HG03457 (cell line): ENCODE measurements at regions not wholly inside any gene's neighbourhood (a gene's known extent, or its start where the extent isn't known, plus 50 kb on each side); places are given as distances from the start of the nearest gene placed in this dataset.
"Not testable (repeated sequence)": the region's sequence is repeated elsewhere in the genome, so short reads cannot be mapped to it uniquely, and the experiment has no call there.

ENCODE experiments used
- ATAC-seq: cut with Tn5 transposase; IDR thresholded peaks from one replicate; pipeline ENCODE4 v1.9.1; 2021; ENCODE audit warnings: moderate number of reproducible peaks; ENCODE audit not compliant: unreplicated experiment

DNA sequence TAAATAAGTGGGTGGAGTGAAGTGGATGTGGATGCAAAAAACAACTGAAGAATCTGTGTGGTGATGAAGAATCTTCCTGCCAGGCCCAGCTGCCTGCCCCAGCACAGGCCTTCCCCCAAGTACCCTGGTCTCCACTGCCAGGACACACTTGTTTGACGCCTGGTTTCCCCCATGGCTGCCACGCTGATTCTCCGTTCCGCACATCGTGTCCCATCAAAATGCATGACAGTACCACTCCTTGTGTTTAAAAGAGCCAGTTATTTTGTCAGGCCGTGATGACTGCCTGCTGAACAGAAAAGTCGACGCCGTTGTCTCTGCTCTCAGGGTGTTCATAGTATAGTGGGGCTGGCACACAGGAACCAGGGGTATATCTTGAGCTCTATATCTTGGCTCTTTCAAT is 50.3 kb upstream of the KYNU start:
- no peak for ATAC-seq

DNA sequence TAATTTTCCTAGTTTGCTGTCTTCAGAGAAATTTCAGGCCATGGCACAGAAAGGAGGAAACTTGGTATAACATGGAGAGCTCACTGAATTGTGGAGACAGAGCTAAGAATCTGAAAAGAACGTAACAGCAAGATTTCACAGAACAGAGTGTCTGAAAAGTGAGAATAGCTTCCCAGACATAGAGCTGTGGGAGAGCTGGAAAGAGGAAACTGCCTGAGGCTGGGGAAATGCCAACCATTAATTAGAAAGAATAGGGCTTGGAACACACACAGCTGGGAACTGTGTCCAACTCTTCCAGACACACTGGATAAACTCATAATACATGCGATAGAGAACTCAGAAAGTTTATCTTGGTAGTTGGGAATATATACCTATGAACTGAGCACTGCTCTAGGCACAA is 51.6 kb upstream of the KYNU start:
- ATAC-seq: no peak

DNA sequence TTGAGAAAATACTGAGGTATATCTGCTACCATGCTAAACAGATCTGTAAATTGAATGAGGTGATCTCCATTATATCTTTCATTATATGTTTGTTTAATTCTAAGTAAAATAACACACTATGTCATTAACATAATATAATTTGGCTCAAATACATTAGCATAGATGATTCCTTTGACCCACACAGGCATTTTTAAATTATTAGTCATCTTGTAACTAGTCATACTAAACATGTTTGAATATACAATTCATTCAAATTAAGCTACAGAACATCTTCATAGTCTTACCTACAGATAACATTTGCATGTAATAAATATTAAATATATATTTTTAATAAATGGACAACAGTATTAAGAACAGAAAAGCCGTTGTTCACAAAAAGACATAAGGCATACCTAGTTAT is 52.7 kb upstream of the KYNU start:
- no peak for ATAC-seq

DNA sequence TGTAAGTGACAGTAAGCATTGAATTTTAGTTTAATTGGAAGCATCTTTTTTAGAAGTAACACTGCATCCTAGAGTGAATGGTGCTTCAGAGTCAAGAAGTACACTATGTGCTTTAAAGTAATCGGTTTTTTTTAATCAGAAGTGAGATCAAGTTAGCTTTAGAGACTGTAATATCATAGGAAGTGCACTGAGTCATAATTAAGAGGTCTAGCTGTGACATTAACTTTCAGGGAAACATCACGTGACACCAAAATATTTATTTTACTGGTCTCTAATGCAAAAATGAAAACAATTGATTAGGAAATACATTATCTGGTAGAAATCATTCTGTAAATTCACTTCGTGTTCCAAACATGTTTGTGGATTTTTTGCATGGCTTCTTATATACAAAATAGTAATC is 55.3 kb upstream of the KYNU start:
- ATAC-seq: no peak

DNA sequence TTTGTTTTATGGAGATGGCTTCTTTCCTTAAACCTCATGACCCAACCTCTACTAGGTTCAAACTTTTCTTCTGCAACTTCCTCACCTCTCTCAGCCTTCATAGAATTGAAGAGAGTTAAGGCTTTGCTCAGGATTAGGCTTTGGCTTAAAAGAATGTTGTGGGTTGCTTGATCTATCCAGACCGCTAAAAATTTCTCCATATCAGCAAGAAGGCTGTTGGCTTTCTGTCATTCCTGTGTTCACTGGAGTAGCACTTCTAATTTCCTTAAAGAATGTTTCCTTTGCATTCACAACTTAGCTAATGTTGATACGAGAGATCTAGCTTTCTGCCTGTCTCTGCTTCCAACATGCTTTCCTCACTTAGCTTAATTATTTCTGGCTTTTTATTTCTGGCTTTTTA is 58.1 kb upstream of the KYNU start:
- no peak for ATAC-seq

DNA sequence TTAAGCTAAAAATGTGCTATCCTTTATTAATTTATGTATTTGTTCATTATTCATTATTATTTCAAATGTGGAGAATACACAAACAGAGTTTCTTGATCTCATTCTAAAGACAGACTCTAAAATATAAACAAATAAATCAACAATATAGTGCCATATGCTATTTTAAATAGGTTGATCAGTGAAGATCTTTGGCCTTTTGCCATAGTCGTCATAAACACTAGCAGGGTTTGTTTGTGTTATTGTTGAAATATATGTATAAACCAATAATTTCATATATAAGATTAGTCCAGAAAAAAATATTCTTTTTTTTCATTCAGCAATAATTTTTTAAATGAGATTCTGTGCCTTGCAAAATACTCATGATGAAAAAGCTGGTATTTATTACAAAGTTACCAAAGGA is 62.1 kb upstream of the KYNU start:
- ATAC-seq: no peak

DNA sequence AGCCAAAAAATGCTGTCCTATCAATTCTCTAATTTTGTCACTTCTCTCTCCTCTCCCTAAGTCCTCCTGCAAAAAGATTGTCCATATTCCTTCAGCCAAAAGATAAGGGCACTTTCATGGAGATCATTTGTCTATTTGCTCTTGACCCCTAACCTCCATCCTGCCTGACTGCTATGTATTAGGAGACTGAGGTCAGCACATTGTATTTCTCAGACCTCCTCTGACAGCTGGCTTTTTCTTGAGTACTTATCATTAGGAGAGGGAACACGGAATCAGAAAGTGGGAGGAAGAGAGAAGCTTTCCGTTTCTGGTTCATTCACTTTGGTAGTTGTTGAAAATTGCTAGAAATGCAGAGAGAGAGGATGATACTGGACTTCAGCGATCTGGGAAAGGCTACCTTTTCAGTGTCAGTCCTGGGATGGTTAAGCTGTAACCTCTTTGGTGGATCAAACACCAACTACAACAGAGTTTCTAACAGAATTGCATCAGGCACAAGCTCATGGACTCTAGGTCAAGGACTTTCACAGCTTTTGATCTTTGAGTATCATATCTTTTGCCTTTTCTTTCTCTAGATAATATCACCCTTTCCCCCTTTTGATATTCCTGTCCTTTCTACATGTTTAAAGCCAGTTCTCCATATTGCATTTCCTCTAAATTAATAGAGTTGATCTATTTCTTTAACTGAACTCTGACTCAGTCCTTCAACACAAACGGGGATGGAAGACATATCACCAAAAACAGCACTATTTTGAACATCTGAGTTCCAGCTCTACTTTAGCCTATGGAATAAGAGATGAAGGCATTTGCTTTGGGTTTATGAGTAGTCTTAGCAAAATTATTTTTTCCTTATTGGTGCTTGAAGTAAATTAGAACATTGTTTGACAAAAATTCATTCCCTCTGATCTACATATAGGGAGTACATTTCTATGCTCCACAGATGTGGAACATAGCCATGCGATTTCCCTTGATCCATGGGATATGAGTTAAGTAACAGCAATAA is 63.3 kb upstream of the KYNU start:
- no peak for ATAC-seq

DNA sequence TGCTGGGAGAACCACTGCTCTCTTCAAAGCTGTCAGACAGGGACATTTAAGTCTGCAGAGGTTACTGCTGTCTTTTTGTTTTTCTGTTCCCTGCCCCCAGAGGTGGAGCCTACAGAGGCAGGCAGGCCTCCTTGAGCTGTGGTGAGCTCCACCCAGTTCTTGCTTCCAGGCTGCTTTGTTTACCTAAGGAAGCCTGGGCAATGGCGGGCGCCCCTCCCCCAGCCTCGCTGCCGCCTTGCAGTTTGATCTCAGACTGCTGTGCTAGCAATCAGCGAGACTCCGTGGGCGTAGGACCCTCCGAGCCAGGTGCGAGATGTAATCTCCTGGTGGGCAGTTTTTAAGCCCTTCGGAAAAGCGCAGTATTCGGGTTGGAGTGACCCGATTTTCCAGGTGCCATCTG is 65.8 kb upstream of the KYNU start:
- not testable (repeated sequence) for ATAC-seq

DNA sequence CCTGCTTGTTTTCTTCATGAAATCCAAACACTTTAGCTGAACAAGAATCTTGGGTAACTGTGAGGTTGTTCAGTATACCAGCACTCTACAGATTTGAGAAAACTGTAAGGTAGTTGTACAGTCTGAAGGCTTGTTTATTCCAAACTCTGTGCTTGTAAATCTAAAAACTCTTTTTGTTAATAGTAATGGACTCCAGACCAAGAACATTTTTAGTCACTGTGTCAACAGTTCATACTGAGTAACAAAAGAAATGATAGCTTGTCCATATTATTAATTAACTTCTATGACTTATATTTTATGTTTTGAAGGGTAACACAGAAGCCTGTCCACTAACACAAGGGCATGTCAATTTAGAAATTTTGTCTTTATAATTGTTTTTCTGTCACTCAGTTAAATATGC is 72.2 kb upstream of the KYNU start:
- no peak for ATAC-seq

DNA sequence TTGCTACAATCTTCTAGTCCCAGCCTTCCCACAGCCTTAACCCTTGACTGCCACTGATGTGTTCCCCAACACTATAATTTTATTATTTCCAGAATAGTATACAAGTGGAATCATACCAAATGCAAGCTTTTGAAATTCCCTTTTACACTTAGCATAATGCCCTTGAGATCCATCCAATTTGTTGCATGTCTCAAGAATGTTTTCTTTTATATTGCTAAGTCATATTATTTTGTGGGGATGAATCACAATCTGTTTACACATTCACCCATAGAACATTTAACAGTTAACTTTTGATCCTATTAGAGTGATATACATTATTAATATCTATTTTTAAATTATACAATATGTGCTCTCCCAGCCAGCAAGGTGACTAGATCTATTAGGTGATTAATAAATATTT is 74.3 kb upstream of the KYNU start:
- no peak for ATAC-seq

DNA sequence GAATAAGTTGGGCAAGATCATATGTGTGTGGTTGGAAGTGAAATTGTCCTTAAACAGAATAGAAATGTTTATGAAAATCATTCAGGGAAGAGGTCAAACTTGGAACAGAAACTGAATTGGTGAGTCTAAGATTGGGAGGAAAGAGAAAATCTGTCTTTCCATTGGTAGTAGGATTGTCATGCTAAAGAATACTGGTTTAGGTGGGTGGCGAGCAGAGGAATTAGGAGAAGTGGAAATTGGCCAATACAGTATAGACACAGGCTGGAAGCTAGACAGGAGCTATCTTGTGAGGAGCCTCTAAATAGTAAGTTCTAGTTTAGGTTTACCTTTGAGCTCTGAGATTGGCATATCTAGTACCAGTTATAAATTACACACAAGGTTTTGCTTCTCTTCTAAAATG is 80.9 kb upstream of the KYNU start:
- no peak for ATAC-seq

DNA sequence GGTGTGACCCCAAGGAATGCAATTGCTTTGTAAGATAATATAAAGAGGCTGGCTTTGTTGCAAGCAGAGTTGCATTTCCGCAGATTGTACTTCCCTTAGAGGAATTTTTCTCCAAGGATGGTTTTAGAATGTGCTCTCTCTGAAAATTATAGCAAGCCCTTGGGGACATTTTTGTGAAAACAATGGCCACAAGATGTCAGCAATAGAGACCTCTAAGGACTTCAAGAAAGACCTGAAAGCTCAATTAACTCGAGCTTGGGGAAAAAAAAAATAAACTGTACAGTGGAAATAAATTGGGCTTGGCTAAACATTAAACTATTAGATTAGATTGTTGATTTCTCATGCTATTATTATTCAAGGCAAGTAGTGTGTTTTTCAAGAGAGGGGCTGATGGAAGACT is 81.3 kb upstream of the KYNU start:
- no peak for ATAC-seq

DNA sequence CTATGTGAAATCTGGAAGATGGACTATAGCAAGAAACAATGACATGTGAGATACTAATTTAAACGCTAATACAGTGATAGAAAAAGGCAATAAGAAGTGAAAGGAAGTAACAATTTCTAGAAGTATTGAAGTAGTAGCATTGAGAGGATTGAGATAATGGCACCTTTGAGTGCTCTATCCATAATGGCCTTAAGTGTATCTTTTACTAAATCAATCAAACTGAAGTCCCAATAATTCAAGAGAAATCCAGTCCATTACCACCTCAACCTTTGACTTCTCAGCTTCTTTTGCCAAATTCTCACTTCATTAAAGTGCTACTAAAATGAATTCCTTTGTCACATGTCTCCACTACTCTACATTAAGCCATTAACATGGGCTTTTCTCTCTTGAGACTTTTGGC is 82.6 kb upstream of the KYNU start:
- ATAC-seq: no peak

DNA sequence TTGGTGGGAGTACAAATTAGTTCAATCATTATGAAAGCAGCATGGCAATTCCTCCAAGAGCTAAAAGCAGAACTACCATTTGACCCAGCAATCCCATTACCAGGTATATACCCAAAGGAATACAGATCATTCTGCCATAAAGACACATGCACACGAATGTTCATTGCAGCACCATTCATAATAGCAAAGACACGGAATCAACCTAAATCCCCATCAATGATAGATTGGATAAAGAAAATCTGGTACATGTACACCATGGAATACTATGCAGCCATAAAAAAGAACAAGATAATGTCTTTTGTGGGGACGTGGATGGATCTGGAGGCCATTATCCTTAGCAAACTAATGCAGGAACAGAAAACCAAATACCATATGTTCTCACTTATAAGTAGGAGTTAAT is 85.1 kb upstream of the KYNU start:
- ATAC-seq: not testable (repeated sequence)

DNA sequence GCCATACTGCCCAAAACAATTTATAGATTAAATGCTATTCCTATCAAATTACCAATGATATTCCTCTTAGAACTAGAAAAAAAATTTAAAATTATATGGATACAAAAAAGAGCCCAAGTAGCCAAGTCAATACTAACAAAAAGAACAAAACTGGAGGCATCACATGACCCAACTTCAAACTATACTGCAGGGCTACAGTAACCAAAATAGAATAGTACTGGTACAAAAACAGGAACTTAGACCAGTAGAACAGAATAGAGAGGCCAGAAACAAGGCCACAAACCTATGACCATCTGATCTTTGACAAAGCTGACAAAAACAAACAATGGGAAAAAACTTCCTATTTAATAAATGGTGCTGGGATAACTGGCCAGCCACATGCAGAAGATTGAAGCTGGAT is 86.1 kb upstream of the KYNU start:
- no peak for ATAC-seq

DNA sequence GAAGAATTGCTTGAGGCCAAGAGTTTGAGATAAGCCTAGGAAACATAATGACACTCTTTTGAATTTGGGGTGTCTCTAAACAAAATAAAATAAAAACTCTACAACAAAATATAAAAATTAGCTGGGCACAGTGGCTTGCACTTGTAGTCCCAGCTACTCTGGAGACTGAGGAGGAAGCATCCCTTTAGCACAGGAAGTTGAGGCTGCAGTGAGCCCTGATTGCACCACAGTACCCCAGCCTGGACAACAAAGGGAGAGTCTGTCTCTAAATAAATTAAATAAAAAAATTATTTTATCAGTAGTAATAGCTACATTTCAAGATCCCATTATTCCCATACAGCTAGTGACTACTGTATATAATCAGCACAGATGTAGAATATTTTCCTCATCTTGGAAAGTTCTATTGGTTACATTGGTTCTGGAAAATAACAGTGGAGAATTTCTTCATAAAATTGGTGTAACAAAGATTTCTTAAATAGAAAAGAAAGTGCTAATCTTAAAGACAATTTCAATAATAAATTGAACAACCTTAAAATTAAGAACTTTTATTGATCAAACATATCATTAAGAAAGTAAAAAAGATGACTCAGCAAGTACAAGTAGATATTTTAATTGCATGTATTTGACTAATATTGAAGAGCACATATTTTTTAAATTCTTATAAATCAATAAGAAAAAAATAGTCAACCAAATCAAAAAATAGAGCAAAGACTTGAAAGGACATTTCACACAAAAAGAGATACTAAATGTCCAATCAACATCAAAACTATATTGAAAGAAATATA is 90.4 kb upstream of the KYNU start:
- no peak for ATAC-seq

DNA sequence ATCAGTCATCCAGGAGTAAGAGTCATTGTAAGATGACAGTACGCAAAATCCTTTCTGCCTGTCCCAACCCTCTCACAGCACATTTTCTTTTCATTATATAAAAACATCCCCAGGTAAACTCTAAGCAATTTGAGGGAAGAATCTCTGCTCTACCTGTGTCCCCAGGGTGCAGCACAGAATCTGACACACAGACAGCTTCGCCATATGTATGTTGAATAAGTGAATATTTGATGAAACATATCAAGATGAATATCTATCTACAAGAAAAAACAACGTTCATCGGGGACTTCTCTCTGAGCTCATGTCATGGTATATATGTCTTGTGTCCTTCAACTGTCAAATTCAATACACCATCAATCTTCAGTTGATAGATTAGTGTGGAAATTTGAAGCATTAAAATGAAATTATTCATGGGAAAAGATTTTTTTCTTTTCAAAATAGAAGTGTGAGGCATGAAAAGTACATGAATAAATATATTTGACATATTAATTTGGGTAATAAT is 94.5 kb upstream of the KYNU start:
- no peak for ATAC-seq

DNA sequence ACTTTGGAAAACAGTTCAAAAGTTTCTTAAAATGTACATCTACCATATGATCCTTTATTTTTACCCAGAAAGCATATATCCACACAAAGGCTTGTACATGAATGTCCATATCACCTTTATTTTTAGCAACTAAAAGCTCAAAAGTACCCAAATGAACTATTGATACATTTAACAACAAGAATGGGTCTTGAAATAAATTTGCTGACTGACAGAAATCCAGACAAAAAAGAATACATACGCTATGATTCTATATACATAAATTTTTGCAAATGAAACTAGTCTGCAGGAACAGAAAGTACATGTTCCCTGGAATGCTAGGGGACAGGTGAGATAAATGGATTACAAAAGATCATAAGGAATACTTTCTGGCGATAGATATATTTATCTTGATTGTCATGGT is 96.3 kb upstream of the KYNU start:
- no peak for ATAC-seq

DNA sequence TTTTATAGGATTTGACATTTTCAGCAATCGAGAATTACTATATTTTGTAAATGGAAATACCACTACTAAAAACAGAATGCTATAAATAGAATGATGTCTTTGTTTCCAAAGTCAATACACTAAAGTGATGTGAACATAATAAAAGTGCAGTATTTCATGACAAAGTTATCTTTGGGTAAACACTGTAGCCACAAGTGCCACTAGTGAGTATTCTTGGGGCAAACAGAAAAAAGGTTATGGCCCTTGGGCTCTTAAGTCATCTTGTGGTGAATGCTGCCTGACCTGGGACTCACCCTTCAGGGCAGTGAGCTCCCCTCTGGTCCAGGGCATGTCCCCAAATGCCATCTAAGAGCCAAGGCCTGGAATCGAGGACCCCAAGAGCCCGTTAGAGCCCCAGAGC is 99.2 kb upstream of the KYNU start:
- no peak for ATAC-seq

DNA sequence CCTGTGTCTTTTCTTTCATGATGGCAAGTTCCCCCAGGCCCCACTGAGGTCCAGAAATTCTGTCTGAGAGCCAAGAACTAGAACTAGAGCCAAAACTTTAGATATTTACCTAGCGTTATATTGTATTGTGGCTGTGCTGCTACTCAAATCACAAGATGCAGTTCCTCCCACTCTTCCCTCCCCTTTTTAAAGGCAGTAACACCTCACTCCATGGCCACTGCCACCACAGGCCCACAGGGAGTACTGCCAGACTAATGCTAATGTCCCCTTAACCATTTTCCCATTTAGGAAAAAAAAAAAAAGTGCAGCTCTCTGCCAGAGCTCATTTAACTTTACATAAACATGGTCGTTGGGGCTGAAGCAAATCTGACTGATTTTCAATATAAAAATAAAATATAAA is 99.7 kb upstream of the KYNU start:
- no peak for ATAC-seq

DNA sequence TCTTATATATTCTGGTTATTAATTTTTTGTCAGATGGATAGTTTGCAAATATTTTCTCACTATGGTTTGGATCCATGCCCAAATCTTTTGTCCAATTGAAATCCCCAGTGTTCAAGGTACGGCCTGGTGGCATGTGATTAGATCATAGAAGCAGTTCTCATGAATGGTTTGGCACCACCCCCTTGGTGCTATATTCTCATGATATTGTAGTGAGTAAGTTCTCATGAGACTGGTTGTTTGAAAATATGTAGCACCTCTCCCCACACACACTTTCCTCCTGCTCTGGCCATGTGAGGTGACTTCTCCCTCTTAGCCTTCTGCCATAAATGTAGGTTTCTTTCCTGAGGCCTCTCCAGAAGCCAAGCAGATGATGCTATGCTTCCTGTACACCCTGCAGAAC is 107.7 kb upstream of the KYNU start:
- no peak for ATAC-seq

DNA sequence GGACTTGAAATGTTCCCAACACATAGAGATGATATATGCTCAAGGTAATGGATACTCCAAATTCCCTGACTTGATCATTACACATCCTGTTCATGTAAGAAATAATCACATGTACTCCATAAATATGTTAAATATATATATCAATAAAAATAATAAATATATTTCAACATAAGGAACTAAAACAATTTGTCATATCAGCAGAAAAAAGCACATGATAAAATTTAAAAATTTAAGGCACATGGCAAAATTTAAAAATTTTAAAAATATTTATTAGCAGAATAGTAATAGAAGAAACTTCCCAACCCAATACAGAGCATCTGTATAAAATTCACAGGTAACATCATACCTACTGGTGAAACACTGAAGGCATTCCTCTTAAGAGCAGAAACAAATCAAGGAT is 109.6 kb upstream of the KYNU start:
- ATAC-seq: no peak
